ENCODE measurements at regions not wholly inside any gene's neighbourhood (a gene's known extent, or its start where the extent isn't known, plus 50 kb on each side); places are given as distances from the start of the nearest gene placed in this dataset.
A peak's percentile ranks its signal among the peaks of the same experiment; 100 is the strongest.
"Not testable (repeated sequence)": the region's sequence is repeated elsewhere in the genome, so short reads cannot be mapped to it uniquely, and the experiment has no call there.

DNA sequence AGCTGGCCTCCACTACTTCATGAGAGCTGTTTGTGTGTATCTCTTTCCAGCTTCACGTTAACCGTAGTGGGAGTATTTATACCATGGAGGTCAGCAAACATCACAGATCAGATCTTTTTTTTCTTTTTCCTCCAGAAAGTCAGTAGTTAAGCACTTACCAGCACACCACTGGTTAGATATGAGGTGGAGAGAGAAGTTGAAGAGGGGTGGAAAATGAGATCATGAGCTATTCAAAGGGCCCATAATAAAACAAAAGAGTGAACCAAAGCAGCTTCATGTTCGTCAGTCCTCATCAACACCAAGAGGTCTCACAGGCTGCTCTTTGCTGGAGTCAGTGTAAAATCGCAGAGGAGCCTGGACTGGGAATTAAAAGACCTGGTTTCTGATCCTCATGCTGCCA is 125.1 kb upstream of the SGK1 start:
- no peak for DNase-seq (ENCODE audit: extremely low read depth in 1 of 2, low read depth in 1 of 2)

DNA sequence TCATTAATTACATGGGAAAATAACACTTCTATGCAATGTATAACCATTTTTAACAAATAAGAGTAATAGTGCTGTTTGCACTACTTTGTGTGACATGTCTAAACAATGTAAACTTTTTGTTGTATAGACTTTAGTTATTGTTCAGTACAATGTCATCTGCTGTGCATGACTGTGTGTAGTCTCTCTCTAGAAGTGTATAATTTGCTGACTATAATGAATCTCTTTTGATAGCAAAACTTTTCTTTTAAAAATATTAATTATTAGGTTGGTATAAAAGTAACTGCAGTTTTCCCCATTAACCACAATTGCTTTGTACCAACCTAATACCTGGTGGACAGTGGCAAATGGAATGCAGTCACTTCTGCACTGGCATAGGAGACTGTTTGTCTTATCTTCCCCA is 124.2 kb upstream of the SGK1 start:
- no peak for DNase-seq (ENCODE audit: extremely low read depth in 1 of 2, low read depth in 1 of 2)

DNA sequence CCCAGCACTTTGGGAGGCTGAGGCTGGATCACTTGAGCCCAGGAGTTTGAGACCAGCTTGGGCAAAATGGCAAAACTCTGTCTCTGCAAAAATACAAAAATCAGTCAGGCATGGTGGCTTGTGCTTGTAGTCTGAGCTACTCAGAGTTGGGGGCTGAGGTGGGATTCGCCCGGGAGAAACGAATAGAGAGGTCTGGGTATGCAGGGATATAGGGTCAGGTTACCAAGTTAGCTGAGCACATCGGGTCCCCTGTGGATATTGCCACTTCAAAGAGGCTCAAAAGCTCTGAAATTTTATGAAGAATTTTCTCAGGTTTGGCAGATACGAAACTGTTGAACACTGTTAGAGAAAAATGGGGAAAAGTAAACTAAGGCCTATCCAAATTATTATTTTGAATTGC is 120.9 kb upstream of the SGK1 start:
- DNase-seq (ENCODE audit: extremely low read depth in 1 of 2, low read depth in 1 of 2): no peak

DNA sequence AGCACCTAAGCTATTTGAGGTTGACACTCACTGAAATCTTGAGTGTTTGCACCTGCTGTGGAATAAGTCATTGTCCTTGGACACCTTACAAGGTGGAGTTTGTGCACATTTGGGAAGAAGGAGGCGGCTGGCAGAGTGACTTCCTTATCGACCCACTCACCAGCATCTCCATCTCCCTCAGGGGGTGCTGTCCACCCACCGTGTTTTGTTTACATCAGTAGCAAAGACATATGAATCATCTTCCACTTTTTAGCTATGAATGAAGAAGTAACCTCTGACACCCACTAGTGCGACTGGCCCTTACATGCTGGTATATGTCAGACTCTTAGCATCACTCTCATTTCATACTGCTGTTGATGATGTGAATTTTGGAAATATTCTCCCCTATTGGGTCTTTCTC is 119.5 kb upstream of the SGK1 start:
- DNase-seq (ENCODE audit: extremely low read depth in 1 of 2, low read depth in 1 of 2): no peak

DNA sequence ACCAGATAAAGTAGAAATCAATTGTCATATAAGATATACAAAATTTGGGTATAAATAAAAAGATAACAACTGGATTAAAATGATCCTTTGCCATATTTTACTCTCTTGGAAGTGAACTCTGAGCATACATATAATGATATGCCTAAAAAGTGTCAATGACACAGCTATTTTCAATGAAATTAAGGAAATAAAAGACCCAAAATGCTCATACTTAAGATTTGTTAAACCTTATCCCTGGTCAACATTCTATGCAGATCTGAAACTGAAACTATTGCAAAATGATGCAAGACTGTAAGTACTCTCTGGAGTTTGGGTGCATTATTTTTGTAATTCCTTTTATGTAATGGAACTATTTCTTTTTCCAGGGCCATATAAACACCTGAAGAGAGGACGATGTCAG is 119.0 kb upstream of the SGK1 start:
- no peak for DNase-seq (ENCODE audit: extremely low read depth in 1 of 2, low read depth in 1 of 2)

DNA sequence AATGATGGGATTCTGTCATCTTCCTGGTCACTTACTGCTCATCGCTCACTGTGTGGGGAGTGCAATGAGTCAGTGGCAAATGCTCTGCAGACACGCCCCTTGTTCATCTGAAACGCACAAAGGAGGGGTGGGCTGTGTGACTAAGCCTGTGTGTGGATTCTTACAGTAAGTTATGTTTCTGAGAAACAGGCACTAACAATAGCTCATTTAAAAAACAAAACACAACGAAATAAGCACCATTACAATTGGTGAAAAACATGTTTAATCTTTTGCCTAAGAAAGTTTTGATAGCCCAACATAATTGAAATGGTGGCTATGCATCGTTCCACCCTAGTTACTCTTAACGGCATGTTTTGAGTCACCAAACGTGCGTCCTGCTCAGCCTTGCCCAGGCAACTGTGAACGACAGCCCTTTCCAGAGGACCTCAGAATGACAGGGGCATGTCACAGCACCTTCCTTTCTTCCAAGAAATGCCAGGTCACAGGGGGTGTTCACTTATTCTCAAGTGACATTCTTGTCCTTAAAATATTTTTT is 118.4 kb upstream of the SGK1 start:
- peak; percentile 11 to 20 for DNase-seq (ENCODE audit: extremely low read depth in 1 of 2, low read depth in 1 of 2)

DNA sequence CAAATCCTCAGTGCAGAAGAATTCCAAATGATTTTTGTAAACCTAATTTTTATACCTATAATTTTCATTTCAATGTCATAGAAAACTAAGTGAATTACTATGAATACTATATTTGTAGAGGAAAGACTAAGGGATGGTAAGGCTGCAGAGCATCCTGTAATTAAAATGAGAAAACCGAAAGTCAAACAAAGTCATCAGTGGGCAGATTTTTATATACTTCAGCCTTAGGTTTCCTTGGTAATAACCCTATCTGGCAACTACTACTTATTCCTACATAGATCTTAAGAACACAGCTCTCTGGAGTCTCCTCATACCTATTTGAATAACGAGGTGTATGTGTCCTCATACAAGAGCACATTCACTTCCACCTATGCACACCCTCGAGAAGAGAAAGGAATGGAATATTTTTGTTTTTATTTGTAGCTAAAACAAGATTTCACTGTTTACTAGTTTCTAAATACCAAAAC is 117.9 kb upstream of the SGK1 start:
- DNase-seq (ENCODE audit: extremely low read depth in 1 of 2, low read depth in 1 of 2): no peak

DNA sequence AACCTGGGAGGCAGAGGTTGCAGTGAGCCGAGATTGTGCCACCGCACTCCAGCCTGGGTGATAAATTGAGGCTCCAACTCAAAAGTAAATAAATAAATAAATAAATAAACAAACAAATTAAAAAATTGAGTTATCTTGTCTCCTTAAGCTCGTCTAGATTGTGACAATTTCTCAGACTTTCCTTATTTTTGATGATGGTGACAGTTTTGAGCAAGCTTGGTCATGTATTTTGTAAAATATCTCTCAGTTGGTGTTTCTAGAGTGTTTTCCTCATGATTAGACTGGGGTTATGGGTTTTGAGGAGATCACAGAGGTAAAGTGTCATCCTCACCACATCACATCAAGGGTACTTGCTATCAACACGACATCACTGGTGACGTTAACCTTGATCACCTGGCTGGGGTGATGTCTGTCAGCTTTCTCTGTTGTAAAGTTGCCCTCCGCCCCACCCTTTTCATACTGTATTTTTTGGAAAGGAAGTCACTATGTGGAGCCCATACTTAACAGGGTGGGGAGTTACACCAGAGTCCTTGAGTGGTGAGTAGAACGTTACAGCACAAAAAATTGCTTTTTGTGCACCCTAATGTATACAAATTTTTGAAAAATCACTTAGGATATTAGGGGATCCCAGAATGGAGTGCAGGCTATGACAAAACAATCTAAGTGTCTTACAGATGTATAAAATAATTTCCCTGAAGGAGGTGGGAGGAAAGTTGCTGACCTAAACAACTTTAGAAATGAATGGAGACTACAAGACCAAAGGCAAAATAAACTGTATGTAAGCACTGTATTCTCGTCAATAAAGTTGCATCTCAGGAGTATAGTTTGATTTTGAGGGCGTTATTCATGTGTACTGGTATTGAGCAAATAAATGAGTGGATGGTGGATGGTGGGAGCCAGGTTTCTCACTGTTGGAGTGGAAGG is 116.4 kb upstream of the SGK1 start:
- DNase-seq (ENCODE audit: extremely low read depth in 1 of 2, low read depth in 1 of 2): no peak

DNA sequence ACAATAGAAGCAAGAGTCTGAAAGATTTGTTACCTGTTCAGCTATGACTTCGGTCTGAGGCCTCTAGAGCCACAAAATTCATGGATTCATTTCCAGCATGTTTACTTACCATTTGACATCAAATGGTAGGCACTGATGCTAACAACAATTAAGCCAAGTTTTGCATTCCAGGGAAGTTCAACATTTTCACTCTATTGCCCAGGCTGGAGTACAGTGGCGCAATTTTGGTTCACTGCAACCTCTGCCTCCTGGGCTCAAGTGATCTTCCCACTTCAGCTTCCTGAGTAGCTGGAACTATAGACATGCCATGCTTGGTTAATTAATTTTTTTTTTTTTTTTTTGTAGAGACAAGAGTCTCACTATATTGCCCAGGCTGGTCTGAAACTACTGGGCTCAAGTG is 114.1 kb upstream of the SGK1 start:
- no peak for DNase-seq (ENCODE audit: extremely low read depth in 1 of 2, low read depth in 1 of 2)

DNA sequence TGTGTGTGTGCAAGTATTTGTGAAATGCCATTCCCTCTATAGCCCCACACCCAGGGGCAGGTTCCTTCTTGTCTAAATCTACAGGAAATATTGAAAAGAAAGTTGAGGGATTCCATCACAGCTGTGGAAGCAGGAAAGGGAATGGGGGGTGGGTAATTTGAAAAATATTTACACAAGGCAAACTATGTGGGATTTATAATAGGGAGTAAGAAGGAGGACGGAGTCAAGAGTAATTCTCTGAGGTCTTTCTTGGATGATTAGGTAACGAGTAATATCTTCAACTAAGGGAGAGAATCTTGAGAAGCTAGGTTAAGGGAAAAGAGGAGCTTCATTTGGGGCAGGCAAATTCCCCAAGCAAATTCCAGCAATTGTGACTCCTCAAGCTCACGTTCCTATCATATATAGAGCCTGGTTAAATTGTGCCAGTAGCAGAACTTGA is 113.5 kb upstream of the SGK1 start:
- DNase-seq (ENCODE audit: extremely low read depth in 1 of 2, low read depth in 1 of 2): no peak

DNA sequence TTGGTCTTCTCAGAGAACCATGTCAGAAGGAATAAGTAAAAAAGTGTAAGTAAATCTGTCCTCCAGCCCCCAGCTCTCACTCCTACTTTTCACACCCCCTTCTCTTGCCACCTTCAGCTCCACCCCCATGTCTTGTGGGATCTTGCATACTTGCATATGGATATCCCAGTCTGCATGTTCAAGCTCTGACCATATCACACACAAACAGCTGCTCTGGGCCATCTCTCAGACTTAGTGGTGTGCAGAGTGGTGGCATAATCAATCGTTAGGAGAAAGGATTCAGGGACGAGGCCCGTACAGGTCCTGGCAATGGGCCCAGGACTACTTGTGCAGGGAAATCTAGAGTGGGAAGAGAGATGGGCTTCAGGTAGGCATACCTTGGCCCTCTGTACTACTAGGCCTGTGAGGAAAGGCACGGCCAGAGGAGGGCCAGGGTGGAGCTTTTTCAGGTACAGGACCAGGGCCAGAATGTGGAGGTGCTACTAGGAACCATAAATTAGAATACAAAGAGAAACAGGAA is 112.0 kb upstream of the SGK1 start:
- DNase-seq (ENCODE audit: extremely low read depth in 1 of 2, low read depth in 1 of 2): no peak

DNA sequence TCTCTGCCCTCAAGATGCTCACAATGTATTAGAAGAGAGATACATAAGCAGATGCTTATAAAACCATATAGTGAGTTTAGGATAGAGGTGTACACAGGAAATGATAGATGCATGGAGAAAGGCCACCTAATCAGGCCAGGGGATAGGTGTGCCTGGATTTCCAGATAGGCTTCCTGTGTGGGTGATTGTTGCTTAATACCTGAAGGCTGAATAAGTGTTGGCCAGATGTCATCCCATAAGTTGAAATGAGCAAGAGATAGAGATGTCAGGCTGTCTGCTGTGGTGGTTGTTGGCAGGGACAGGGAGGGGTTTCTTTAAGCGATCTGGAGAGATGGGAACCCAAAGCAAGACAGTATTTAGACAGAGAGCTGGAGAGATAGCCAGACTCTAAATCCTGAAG is 109.8 kb upstream of the SGK1 start:
- DNase-seq (ENCODE audit: extremely low read depth in 1 of 2, low read depth in 1 of 2): no peak

DNA sequence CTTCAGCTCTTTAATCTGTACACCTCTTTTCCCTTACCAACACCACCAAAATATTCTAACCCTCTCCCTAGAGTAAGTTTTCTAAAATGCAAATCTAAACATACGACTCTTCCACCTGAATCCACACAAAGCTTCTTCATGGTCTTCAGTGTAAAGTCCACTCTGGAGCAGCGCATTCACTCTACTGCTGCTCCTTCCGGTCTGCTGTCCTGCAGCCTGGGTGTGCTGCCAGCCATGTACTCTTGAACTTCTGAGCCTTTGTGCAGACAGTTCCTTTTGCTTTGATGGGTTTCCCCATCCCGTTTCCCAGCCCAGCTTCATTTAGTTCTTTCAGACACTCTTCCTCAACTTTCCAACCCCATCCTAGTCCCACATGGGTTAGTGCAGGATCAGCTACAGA is 108.7 kb upstream of the SGK1 start:
- DNase-seq (ENCODE audit: extremely low read depth in 1 of 2, low read depth in 1 of 2): no peak

DNA sequence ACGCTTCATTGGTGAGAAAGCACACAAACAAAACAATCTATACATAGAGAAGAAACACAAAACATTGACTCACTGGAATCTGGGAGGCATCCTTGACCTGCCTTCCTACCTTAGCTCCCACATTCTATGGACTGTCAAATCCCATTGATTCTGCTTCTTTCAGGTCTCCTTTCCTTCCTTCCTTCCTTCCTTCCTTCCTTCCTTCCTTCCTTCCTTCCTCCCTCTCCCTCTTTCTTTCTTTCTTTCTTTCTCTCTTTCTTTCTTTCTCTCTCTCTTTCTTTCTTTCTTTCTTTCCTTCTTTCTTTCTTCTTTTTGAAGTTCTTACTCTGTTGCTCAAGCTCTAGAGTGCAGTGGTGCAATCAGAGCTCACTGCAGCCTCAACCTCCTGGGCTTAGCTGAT is 108.0 kb upstream of the SGK1 start:
- DNase-seq (ENCODE audit: extremely low read depth in 1 of 2, low read depth in 1 of 2): not testable (repeated sequence)

DNA sequence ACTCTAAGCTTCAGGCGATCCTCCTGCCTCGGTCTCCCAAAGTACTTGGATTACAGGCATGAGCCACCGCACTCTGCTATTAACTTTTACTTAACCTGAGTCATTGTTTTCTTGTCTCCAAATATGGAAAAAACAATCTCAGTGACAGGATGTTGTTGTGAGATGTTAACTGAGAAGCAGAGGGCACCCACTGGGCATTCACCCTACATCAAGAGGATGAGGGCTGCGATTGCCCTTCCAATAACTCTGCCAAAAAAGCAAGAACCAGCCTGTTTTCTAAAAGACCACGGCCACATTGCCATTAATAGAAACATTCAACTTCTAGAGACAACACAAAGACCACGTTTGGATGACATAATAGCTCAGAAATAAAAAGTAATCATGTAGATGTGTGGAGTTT is 107.6 kb upstream of the SGK1 start:
- no peak for DNase-seq (ENCODE audit: extremely low read depth in 1 of 2, low read depth in 1 of 2)

DNA sequence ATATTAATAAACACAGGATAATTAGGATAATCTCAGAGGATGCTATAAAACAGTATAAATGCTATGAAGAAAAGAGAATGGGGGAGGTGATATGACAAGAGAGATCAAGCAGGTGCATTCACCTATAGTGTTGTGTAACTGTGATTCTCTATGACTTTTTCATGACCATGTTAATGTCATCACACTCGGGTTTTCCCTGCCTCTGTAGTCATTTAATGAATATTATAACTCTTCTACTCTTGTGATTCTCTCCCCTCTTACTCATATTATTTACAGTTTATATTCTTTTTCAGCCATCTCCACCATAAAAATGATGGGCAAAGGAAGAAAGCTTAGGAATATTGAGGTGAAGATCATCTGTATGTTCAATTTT is 106.9 kb upstream of the SGK1 start:
- DNase-seq (ENCODE audit: extremely low read depth in 1 of 2, low read depth in 1 of 2): no peak

DNA sequence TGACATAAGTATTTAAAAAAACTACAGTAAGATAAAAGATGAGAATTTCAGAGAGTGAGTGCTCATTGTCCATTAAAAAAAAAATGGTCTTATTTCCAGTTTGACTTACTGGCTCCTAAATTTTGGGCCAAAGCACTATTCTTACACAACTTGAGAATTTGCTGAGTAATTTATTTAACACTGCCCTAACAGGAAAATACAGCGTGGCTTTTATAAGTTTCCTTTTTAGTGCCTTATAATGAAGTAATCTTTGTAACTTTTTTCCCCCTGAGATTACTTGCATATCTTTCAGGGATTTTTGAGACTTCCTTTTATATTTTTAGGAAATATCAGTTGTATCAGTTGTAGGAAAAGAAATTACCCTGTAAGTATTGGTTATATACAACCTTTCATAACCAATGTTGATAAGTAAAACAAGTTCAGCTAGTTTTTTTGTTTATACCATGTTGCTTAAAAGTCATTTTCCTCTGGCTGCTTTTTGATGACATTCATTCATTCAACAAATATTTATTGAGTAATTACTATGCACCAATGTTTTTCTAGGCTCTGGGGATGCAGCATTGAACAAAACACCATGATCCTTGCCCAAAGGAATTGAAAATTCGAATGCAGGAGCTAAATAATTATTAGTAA is 106.4 kb upstream of the SGK1 start:
- no peak for DNase-seq (ENCODE audit: extremely low read depth in 1 of 2, low read depth in 1 of 2)

DNA sequence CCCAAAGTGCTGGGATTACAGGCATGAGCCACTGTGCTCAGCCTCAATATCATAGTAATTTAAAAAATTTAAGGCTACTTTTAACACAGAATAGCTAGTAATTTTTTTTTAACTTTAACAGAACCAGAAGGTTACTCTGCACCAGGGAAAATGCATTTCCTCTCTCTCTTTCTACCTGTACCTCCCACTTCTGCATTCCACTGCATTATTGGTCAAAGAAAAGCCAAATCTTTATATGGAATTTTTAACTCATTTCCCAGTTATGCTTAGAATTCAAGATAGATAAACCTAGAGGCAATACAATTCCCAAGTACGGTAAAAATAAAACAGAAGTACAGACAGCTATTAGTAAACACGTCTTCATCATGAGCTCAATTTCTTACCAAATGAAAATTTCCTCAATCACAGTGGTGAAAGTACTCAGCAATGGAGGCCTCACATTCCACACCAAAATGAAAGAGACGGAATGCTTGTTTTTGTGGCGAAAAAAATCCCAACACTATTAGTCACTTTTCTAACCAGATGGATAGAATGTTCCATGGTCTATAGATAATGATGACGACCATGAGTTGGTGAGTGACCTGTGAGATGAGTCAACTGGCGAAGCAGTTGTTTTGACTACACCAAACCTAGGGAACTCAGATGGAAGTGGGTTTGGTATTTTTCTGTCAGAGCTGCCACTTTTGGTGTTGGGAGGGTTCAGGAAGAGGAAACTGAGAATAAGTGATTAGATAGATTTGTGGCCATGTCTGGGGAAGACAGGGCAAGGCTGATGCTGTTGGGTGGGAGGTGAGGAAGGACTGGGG is 104.7 kb upstream of the SGK1 start:
- DNase-seq (ENCODE audit: extremely low read depth in 1 of 2, low read depth in 1 of 2): no peak

DNA sequence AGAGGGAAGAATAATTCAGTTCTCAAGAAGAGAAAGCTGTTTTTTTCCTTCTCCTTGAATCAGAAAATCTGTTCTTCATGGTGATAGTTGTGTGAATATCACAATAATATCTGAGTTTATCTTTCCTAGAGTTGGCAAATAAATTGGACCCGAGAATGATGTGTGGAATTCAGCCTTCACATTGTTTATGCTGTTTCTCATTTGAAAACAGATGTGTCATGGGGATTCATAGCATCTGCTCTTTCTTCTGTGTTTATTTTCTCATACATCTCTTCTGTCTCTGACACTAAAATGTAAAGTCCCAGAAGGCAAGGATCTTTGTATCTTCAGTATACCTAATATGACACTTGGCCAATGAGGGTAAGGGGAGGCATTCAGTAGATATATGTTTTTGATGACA is 103.6 kb upstream of the SGK1 start:
- no peak for DNase-seq (ENCODE audit: extremely low read depth in 1 of 2, low read depth in 1 of 2)

DNA sequence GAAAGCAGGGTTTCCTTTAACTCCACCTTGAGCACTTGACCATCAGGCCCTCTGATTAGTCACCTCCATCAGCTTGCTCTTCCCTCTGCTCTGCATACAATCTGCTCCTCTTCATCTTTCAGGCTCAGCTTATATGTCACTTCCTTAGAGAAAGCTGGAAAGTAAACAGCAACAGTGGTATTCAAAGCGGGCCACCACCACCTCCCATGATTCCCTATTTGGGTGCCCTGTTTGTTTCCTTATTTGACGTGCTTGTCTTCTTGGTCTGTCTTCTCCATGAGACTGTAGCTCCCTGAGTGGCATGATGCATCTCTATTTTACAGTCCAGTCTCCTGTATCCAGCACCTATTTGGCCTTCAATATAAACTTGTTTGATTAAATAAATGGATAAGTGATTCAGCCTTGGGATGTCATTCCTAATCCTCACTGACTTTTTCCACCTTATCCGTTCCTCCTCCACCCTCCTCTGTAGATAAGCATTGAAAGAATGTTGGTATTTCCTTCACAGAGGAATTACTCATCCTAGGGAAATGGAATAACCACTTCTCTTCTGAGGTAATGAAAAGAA is 102.8 kb upstream of the SGK1 start:
- DNase-seq (ENCODE audit: extremely low read depth in 1 of 2, low read depth in 1 of 2): no peak

DNA sequence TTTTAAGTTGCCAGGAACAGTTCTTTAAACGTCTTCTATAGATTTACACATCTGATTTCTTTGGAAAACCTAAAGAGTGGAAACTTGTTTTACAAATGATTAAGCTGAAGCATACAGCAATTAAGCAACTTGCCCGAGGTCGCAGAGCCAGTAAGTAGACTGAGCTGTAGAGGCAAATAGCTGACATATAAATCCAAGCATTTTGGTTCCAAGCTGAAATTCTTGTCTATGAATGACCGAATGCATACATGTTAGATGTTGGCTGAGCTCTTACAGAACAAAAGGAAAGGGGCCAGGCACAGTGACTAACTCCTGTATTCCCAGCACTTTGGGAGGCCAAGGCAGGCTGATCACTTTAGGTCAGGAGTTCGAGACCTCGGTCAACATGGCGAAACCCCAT is 101.8 kb upstream of the SGK1 start:
- DNase-seq (ENCODE audit: extremely low read depth in 1 of 2, low read depth in 1 of 2): no peak
